Gastrocnemius medialis (tissue), 4 donors: ENCODE measurements at regions not wholly inside any gene's neighbourhood (a gene's known extent, or its start where the extent isn't known, plus 50 kb on each side); places are given as distances from the start of the nearest gene placed in this dataset.

Source experiments
- POLR2A ChIP-seq, 2 donors: fragments of 450-650 bp; IDR thresholded peaks; one replicate each; pipeline ENCODE4 v1.6.1; 2017; ENCODE audit warnings: antibody characterized with exemption in 2 of 2, mild to moderate bottlenecking in 2 of 2, moderate library complexity in 2 of 2
- TF ChIP-seq, protein P1 (sequence below), 5 experiments: fragments of 450-650 bp in 3 of 5; fragments of 200-600 bp in 2 of 5; sonication (generic) in 2 of 5; IDR thresholded peaks in 4 of 5; conservative IDR thresholded peaks in 1 of 5; 1 replicate in 4 of 5; 2 replicates in 1 of 5; pipeline ENCODE4 v1.5.1; 2016 to 2019; ENCODE audit warnings: antibody characterized with exemption in 5 of 5, mild to moderate bottlenecking in 3 of 5, moderate library complexity in 3 of 5

DNA sequence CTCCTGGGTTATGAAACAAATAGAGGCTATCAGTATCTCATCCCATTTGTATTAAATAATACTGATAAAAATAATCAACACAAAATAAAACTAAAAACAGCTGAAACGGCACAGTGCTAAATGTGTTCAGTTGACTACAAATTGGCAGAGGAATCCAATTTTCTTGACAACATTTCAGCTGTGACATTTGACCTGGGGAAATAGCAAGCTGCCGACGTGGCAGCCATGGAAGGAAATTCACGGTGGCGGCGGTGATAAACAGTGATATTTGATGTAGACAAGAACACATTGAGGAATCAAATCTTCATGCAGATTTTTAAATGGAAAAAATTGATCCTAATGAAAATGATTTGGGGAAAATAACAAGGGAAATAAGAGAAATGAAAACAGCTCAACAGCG, 159.1 kb upstream of the RTL1 start:
- TF ChIP-seq, protein P1, sequence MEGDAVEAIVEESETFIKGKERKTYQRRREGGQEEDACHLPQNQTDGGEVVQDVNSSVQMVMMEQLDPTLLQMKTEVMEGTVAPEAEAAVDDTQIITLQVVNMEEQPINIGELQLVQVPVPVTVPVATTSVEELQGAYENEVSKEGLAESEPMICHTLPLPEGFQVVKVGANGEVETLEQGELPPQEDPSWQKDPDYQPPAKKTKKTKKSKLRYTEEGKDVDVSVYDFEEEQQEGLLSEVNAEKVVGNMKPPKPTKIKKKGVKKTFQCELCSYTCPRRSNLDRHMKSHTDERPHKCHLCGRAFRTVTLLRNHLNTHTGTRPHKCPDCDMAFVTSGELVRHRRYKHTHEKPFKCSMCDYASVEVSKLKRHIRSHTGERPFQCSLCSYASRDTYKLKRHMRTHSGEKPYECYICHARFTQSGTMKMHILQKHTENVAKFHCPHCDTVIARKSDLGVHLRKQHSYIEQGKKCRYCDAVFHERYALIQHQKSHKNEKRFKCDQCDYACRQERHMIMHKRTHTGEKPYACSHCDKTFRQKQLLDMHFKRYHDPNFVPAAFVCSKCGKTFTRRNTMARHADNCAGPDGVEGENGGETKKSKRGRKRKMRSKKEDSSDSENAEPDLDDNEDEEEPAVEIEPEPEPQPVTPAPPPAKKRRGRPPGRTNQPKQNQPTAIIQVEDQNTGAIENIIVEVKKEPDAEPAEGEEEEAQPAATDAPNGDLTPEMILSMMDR (IDR thresholded peaks at IDR 0.05 in 4 of 5, conservative IDR thresholded peaks at IDR 0.05 in 1 of 5) = no peak
- no peak for TF ChIP-seq POLR2A (IDR thresholded peaks at IDR 0.05)
